ENCODE measurements at regions not wholly inside any gene's neighbourhood (a gene's known extent, or its start where the extent isn't known, plus 50 kb on each side); places are given as distances from the start of the nearest gene placed in this dataset.

DNA sequence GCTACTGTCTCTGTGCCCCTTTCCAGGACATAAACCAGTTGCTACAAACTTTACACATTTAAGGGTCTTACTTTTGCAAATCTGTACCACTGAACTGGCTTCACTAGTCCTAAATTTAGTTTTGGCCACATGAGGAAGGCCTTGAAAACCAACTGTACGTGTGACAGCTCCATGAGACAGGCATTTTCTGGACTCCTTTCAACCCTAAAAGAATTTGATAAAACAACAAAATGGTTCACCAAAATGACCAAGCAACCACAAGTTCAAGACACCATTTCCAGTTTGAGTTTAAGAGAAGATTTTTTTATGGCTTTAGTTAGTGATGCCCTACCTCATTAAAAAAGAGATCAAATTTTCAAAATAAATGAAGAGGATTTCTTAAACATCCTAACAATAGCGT lies 246.4 kb downstream of the ZNF674 start:
- no peak overlapping the region for H3K4me3 Mint-ChIP-seq (ENCODE audit: unreplicated experiment)
- H3K27me3 Mint-ChIP-seq (ENCODE audit: unreplicated experiment): no peaks in the 10 kb centered on the region
- H3K27ac Mint-ChIP-seq (ENCODE audit: unreplicated experiment): no peak overlapping the region
- peaks cover 5% of the 10 kb centered on the region for H3K4me1 Mint-ChIP-seq (ENCODE audit: unreplicated experiment)
- H3K36me3 Mint-ChIP-seq (ENCODE audit: unreplicated experiment): no peaks in the 10 kb centered on the region
- no peak for DNase-seq (ENCODE audit: extremely low spot score, unreplicated experiment)
- H3K9me3 Mint-ChIP-seq (ENCODE audit: unreplicated experiment): peaks cover 8% of the 10 kb centered on the region
- TF ChIP-seq, protein P1, sequence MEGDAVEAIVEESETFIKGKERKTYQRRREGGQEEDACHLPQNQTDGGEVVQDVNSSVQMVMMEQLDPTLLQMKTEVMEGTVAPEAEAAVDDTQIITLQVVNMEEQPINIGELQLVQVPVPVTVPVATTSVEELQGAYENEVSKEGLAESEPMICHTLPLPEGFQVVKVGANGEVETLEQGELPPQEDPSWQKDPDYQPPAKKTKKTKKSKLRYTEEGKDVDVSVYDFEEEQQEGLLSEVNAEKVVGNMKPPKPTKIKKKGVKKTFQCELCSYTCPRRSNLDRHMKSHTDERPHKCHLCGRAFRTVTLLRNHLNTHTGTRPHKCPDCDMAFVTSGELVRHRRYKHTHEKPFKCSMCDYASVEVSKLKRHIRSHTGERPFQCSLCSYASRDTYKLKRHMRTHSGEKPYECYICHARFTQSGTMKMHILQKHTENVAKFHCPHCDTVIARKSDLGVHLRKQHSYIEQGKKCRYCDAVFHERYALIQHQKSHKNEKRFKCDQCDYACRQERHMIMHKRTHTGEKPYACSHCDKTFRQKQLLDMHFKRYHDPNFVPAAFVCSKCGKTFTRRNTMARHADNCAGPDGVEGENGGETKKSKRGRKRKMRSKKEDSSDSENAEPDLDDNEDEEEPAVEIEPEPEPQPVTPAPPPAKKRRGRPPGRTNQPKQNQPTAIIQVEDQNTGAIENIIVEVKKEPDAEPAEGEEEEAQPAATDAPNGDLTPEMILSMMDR (IDR thresholded peaks at IDR 0.05): no peak

DNA sequence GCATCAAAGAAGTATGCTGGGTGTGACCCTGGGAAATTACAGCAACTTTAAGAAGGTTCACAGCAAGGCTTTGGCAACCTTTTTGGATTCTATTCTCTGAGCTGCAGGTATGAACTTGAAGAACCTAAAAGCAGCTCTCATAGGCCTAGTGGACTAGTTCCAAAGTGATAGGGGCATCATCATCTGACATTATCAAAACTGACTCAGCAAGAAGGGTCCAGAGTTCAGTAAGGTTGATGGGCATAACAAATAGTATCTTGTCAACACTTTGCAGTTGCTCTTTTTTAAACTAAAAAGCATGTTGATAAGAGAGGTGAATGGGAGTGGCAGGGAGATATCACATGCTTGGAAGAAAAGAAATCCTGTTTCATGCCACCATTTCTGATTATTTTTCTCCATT lies 249.3 kb downstream of the ZNF674 start:
- DNase-seq (ENCODE audit: extremely low spot score, unreplicated experiment): no peak
- H3K27me3 Mint-ChIP-seq (ENCODE audit: unreplicated experiment): no peaks in the 10 kb centered on the region
- H3K9me3 Mint-ChIP-seq (ENCODE audit: unreplicated experiment): peaks cover 9% of the 10 kb centered on the region
- TF ChIP-seq, protein P1 (IDR thresholded peaks at IDR 0.05): no peak
- no peak overlapping the region for H3K4me3 Mint-ChIP-seq (ENCODE audit: unreplicated experiment)
- H3K27ac Mint-ChIP-seq (ENCODE audit: unreplicated experiment): no peak overlapping the region
- H3K4me1 Mint-ChIP-seq (ENCODE audit: unreplicated experiment): peaks cover 5% of the 10 kb centered on the region
- H3K36me3 Mint-ChIP-seq (ENCODE audit: unreplicated experiment): no peaks in the 10 kb centered on the region

DNA sequence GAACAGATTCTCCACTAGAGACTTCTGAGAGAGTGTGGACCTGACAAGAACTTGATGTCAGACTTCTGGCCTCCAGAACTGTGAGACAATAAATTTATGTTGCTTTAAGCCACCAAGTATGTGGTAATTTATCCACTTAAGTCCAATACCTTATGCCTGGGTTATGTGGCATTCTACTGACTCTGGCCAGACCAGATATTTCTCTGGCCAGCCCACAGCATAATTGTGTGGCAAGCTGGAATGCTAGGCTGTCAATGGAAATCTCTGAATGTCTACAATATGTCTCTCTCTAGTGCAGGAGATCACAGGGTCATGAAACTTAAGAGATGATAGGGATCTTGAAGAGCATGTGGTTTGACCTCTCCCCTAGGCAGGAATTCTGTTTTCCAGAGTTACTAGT lies 251.0 kb downstream of the ZNF674 start:
- no peak overlapping the region for H3K4me3 Mint-ChIP-seq (ENCODE audit: unreplicated experiment)
- no peak overlapping the region for H3K27ac Mint-ChIP-seq (ENCODE audit: unreplicated experiment)
- TF ChIP-seq, protein P1 (IDR thresholded peaks at IDR 0.05): no peak
- H3K36me3 Mint-ChIP-seq (ENCODE audit: unreplicated experiment): no peaks in the 10 kb centered on the region
- DNase-seq (ENCODE audit: extremely low spot score, unreplicated experiment): no peak
- no peaks in the 10 kb centered on the region for H3K27me3 Mint-ChIP-seq (ENCODE audit: unreplicated experiment)
- H3K9me3 Mint-ChIP-seq (ENCODE audit: unreplicated experiment): peaks cover 4% of the 10 kb centered on the region
- H3K4me1 Mint-ChIP-seq (ENCODE audit: unreplicated experiment): peaks cover 5% of the 10 kb centered on the region

DNA sequence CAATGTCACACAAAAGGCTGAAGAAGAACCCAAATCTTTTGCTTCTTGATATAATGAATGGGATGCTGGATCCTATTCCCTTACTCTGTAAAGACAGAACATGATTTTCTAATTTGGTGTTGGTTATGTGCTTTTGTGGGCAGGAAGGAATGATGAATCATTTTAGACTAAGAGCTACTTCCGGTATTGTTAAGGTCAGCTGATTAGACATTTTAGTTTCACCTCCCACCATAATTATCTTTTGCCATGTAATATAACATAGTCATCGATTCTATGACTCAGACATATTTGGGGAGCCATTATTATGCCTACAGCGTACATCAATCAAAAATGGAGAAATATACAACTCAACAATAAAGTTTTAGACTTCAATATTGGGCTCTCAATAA lies 265.3 kb downstream of the ZNF674 start:
- H3K27me3 Mint-ChIP-seq (ENCODE audit: unreplicated experiment): no peaks in the 10 kb centered on the region
- no peak overlapping the region for H3K4me3 Mint-ChIP-seq (ENCODE audit: unreplicated experiment)
- no peaks in the 10 kb centered on the region for H3K9me3 Mint-ChIP-seq (ENCODE audit: unreplicated experiment)
- no peak for DNase-seq (ENCODE audit: extremely low spot score, unreplicated experiment)
- peaks cover 18% of the 10 kb centered on the region for H3K4me1 Mint-ChIP-seq (ENCODE audit: unreplicated experiment)
- TF ChIP-seq, protein P1 (IDR thresholded peaks at IDR 0.05): no peak
- no peaks in the 10 kb centered on the region for H3K36me3 Mint-ChIP-seq (ENCODE audit: unreplicated experiment)
- H3K27ac Mint-ChIP-seq (ENCODE audit: unreplicated experiment): no peak overlapping the region

DNA sequence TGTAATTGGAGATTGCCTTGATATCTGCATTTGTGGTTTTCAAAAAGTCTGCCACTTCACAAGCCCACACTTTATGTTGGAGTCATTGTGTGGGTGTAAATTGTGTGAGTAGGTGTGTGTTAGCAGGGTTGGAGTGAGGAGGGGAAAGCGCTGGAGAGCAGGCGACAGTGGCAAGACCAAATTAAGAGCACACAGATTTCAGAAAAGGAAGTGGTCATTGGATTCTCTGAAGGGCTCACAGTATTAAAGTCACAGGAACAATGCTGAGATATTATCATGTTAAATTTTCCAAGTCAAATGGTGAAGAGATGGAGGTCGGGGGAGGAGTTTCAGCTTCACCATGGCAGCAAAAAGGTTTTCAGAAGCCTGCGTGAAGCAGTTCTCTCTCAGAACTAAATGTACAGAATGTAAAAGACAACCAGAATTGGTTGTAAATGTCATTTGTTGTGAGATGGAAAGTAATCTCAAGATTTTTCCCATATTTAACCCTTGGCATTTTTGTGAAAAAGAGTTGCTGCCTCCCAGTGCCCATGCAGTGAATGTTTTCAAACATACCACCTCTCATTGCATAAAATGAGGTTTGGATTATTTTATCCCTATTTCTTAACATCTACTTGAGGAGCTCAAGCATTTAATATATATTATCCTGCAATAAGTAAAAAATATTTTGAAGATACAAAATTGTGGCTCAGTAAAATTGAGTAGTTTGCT lies 265.9 kb downstream of the ZNF674 start:
- H3K27ac Mint-ChIP-seq (ENCODE audit: unreplicated experiment): peak overlapping the region; percentile 64
- peaks cover 16% of the 10 kb centered on the region for H3K4me1 Mint-ChIP-seq (ENCODE audit: unreplicated experiment)
- no peak for DNase-seq (ENCODE audit: extremely low spot score, unreplicated experiment)
- TF ChIP-seq, protein P1 (IDR thresholded peaks at IDR 0.05): peak; percentile 42
- no peaks in the 10 kb centered on the region for H3K36me3 Mint-ChIP-seq (ENCODE audit: unreplicated experiment)
- H3K27me3 Mint-ChIP-seq (ENCODE audit: unreplicated experiment): no peaks in the 10 kb centered on the region
- H3K9me3 Mint-ChIP-seq (ENCODE audit: unreplicated experiment): peaks cover under 1% of the 10 kb centered on the region
- H3K4me3 Mint-ChIP-seq (ENCODE audit: unreplicated experiment): no peak overlapping the region
